ENCODE measurements at regions not wholly inside any gene's neighbourhood (a gene's known extent, or its start where the extent isn't known, plus 50 kb on each side); places are given as distances from the start of the nearest gene placed in this dataset.
"Not testable (repeated sequence)": the region's sequence is repeated elsewhere in the genome, so short reads cannot be mapped to it uniquely, and the experiment has no call there.

DNA sequence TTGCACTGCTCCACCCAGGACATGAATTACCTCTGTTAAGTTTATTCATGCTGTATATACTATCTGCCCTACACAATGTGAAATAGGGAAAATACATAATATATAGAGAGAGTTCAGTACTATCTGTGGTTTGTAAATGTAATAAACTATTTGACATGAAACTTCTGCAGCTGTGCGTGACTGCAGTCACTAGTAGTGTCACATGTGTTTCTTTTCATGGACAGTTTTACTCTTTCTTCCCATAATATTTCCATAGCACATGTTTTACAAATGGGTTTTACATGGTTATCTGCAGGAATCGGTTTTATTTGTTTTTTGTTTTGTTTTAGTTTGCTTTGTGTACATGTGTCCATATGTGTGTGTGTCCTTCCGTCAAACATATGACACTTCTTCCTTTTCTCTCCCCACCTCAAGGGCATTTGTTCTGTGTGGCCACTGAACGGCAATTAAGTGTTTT, 1644.1 kb upstream of the FLRT2 start:
- H3K4me3 ChIP-seq (ENCODE audit: low read depth, low read length), result no peak overlapping the region
- no peak for TF ChIP-seq CTCF (IDR thresholded peaks at IDR 0.05; ENCODE audit: low read depth, low read length)

DNA sequence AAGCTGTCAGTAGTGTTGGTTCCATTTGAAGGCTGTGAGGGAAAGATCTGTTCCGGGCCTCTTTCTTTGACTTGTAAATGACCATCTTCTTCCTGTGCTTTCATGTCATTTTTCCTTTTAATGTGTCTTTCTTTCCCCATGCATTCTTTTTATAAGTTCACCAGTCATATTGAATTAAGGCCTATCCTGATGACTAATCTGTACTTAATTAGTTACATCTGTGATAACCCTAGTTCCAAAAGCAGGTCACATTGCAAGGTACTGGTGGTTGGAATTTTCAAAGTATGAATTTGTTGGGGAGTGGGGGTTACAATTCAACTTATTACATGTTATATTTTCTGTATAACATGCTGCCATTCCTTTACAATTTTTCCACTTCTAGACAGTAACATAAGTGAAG, 1642.1 kb upstream of the FLRT2 start:
- no peak for TF ChIP-seq CTCF (IDR thresholded peaks at IDR 0.05; ENCODE audit: low read depth, low read length)
- no peak overlapping the region for H3K4me3 ChIP-seq (ENCODE audit: low read depth, low read length)

DNA sequence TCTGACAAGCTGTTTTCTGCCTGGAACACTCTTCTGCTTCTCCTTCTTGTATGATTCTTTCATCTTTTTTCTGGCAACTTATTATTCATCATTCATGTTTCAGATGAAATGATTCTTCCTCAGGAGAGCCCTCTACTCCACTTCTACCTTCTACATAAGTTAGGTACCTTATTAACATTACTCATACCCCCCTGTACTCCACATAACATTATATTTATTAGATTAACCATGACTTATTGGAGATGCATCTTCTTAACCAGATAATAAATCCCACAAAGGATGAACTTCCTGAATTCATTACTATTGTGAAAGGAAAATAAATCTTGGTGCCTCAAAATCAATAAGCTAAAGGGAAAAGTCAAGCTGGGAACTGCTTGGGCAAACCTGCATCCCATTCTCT, 1636.5 kb upstream of the FLRT2 start:
- H3K4me3 ChIP-seq (ENCODE audit: low read depth, low read length), result no peak overlapping the region
- no peak for TF ChIP-seq CTCF (IDR thresholded peaks at IDR 0.05; ENCODE audit: low read depth, low read length)

DNA sequence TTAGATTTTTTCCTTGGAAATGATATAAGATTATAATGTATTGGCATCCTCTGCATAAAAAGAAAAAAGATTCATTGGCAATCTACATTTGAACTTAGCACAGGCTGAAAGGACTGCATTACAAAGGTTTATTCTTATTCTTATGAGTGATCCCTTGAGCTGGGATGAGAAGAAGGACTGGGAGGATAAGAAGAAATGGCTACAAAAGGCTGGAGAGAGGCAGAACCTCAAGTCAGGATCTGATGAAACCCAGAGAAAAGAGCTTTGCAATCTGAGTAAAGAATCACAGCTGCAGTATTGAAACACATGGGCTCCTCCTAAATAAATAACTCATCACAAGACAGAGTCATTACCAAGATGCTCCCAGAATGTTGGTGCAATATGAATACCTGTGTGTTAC, 1635.4 kb upstream of the FLRT2 start:
- TF ChIP-seq CTCF (IDR thresholded peaks at IDR 0.05; ENCODE audit: low read depth, low read length), result no peak
- H3K4me3 ChIP-seq (ENCODE audit: low read depth, low read length), result no peak overlapping the region

GRCh38 chr14:83898558-83898957, 1631.4 kb upstream of the FLRT2 start:
- H3K4me3 ChIP-seq (ENCODE audit: low read depth, low read length), result not testable (repeated sequence)

GRCh38 chr14:83899706-83900105, 1630.2 kb upstream of the FLRT2 start:
- no peak for TF ChIP-seq CTCF (IDR thresholded peaks at IDR 0.05; ENCODE audit: low read depth, low read length)
- H3K4me3 ChIP-seq (ENCODE audit: low read depth, low read length), result no peak overlapping the region

DNA sequence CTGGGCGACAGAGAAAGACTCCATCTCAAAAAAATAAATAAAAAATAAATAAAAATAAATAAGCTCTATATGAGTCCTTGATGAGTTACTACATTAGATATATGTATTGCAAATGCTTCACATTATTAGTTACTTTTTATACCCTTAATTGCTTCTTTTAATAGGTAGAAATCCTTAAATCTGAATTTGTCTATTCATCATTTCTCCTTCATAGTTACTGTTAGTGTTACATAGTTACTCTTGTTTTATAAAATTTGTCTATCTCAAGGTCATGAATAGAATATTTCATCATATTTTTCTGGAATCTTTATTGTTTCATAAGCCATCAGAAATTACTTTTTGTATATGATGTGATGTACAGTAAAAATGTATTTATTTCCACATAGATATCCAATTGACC, 1624.8 kb upstream of the FLRT2 start:
- no peak for TF ChIP-seq CTCF (IDR thresholded peaks at IDR 0.05; ENCODE audit: low read depth, low read length)

DNA sequence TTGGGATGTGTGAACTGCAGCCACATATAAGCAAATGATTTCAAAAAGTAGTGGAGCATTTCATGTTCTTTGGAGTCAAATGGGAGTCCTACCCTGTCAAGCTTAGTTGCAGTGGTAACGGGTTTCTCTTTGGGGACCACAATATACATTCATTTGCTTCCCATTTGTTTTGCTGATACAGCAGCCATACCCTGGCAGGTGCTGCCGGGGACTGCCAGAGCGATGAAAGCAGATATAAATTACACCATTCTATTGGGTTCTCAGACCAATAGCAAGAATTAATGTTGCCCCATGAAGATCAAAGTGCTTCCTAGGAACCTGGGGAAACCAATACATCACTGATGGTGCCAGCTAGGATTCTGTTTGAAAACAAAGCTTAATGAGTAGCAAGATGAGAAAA, 1621.5 kb upstream of the FLRT2 start:
- no peak overlapping the region for H3K4me3 ChIP-seq (ENCODE audit: low read depth, low read length)
- no peak for TF ChIP-seq CTCF (IDR thresholded peaks at IDR 0.05; ENCODE audit: low read depth, low read length)

More for the DNA sequence above, 1624.8 kb upstream of the FLRT2 start:
- no peak overlapping the region for H3K4me3 ChIP-seq (ENCODE audit: low read depth, low read length)

All from WI38 (cell line).